GM10248 (cell line): ENCODE measurements at regions not wholly inside any gene's neighbourhood (a gene's known extent, or its start where the extent isn't known, plus 50 kb on each side); places are given as distances from the start of the nearest gene placed in this dataset.

Experiments
- CTCF ChIA-PET: fragments of 300-600 bp; sonication (Branson Sonifier 250); formaldehyde crosslinking; extraction: SDS; loops from one replicate; lab custom pipeline; 2021; ENCODE audit warnings: antibody characterized with exemption; lab: Yijun Ruan, JAX
- POLR2A ChIA-PET: fragments of 350-650 bp; sonication (Branson Sonifier 250); formaldehyde crosslinking; extraction: SDS; loops from one replicate; lab custom pipeline; 2020; ENCODE audit warnings: antibody characterized with exemption; lab: Yijun Ruan, JAX
- DNase-seq: peaks from one replicate; pipeline ENCODE4 v3.0.0; 2012; ENCODE audit errors: extremely low spot score
- TF ChIP-seq, protein P1 (sequence below): IDR thresholded peaks from 2 replicates; pipeline ENCODE4 v1.5.1; 2012; ENCODE audit warnings: mild to moderate bottlenecking, low read depth; ENCODE audit errors: extremely low read depth, missing control alignments, control extremely low read depth

DNA sequence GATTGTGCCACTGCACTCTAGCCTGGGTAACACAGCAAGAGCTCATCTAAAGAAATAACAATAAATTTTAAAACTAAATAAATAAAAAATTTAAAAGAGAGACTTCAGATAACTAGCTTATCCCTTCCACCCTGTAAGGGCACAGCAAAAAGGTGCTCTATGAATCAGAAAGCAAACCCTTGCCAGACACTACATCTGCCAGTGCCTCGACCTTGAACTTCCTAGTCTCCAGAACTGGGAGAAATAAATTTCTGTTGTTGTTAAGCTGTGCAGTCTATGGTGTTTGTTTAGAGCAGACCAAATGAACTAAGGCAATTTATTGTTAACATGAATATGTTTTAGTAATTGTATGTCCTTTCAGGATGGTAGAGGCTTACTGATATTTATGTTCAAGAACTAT, 174.9 kb upstream of the TRIM24 start:
- CTCF ChIA-PET: no interaction called here
- POLR2A ChIA-PET: no interaction called here
- DNase-seq: no peak

DNA sequence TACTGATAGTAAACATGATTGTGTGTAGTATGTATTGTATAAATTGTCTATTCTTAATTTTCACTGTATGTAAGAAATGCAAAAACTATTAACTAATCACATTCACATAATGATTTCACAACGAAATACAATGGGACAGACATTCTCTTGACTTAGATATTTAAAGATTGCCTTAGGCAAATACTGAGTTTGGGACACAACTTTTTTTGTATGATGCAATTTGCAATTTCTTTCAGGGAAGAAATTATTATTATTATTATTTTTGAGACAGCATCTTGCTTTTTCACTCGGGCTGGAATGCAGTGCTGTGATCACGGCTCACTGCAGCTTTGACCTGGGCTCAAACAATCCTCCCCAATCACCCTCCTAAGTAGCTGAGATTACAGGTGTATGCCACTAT, 173.2 kb upstream of the TRIM24 start:
- TF ChIP-seq, protein P1, sequence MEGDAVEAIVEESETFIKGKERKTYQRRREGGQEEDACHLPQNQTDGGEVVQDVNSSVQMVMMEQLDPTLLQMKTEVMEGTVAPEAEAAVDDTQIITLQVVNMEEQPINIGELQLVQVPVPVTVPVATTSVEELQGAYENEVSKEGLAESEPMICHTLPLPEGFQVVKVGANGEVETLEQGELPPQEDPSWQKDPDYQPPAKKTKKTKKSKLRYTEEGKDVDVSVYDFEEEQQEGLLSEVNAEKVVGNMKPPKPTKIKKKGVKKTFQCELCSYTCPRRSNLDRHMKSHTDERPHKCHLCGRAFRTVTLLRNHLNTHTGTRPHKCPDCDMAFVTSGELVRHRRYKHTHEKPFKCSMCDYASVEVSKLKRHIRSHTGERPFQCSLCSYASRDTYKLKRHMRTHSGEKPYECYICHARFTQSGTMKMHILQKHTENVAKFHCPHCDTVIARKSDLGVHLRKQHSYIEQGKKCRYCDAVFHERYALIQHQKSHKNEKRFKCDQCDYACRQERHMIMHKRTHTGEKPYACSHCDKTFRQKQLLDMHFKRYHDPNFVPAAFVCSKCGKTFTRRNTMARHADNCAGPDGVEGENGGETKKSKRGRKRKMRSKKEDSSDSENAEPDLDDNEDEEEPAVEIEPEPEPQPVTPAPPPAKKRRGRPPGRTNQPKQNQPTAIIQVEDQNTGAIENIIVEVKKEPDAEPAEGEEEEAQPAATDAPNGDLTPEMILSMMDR: no peak
- DNase-seq: no peak
- CTCF ChIA-PET: no interaction called here
- POLR2A ChIA-PET: no interaction called here

More for the DNA sequence above, 174.9 kb upstream of the TRIM24 start:
- TF ChIP-seq, protein P1: no peak

DNA sequence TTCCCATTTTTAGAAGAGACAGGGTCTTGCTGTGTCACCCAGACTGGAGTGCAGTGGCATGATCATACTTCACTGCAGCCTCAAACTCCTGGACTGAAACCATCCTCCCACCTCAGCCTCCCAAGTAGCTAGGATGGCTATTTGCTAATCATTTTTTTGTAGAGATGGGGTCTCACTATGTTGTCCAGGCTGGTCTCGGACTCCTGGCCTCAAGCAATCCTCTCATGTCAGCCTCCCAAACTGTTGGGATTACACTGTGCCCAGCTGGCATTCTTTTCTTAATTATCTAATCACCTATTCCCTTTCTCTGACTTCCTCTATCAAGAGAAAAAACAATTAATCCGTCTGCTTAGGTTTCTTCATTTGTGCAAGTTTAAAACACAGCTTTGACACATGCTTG, 172.5 kb upstream of the TRIM24 start:
- POLR2A ChIA-PET: no interaction called here
- CTCF ChIA-PET: no interaction called here
- DNase-seq: no peak
- TF ChIP-seq, protein P1: no peak

DNA sequence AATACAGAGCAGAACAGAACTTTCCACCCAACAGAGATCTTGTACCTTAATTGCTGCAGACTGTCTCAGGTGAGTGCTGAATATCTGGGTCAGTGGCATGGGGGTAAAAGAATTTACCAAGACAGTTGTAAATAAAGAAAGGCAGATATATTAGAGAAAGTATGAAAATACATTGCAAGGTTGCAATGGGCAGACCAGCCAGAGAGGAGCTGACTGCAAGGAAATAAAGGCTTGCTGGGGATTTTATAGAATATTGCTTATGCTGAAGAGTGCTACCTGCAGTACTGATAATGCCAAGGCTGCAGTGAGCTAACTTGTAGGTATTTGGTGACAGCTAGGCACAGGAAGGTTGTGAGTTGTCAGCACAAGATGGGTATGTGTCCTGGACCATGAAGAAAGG, 171.0 kb upstream of the TRIM24 start:
- POLR2A ChIA-PET: no interaction called here
- CTCF ChIA-PET: no interaction called here
- TF ChIP-seq, protein P1: no peak

DNA sequence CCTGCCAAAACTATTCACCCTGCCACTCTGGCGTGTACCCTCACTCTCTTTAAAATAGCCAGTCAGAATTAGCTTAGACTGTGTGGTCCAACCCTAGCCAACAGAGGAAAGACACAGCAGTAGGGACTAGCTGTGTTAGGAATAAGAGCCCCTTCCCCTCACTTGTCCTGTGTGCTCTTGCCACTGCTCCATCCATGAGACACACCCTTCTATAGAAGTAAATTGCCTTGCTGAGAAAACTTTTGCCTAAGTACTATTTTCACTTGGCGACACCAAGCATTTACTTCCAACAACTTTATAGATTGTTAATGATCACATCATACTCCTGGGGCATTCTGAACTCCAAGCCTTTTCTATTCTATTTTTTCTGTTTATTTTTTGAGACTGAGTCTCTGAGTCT, 170.2 kb upstream of the TRIM24 start:
- CTCF ChIA-PET: no interaction called here
- POLR2A ChIA-PET: no interaction called here
- no peak for DNase-seq
- TF ChIP-seq, protein P1: no peak

More for the DNA sequence above, 171.0 kb upstream of the TRIM24 start:
- DNase-seq: no peak

DNA sequence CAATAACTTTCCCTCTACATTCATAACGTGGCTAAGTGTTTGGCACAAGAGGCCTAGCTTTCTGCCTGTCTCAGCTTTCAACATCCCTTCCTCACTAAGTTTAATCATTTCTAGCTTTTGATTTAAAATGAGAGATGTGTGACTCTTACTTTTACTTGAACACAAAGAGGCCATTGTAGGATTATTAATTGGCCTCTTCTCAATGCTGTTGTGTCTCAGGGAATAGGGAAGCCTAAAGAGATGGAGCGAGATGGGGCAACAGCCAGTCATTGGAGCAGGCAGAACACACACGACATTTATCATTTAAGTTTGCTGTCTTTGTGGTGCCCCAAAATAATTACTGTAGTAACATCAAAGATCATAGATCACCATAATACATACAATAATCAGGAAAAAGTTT, 167.1 kb upstream of the TRIM24 start:
- TF ChIP-seq, protein P1: no peak
- no peak for DNase-seq
- ChIA-PET CTCF (interaction anchor here (1.2 kb wide), 1 partner anchor 10 kb away, joined by 3 read pairs; no protein-coding TSS in a partner anchor), POLR2A (no interaction called here)
